HUDEP-2 (cell line): ENCODE measurements at regions not wholly inside any gene's neighbourhood (a gene's known extent, or its start where the extent isn't known, plus 50 kb on each side); places are given as distances from the start of the nearest gene placed in this dataset.

Experiments
- DNase-seq, 76 experiments: peaks; one replicate each; lab custom pipeline; 2025; ENCODE audit not compliant: unreplicated experiment in 76 of 76; lab: John Stamatoyannopoulos, UW

GRCh38 chr18:53937037-53937436, 287.4 kb downstream of the MBD2 start:
- DNase-seq = no peak

- no peak for DNase-seq
Observed at GRCh38 chr18:53935803-53936202, 288.7 kb downstream of the MBD2 start.

DNA sequence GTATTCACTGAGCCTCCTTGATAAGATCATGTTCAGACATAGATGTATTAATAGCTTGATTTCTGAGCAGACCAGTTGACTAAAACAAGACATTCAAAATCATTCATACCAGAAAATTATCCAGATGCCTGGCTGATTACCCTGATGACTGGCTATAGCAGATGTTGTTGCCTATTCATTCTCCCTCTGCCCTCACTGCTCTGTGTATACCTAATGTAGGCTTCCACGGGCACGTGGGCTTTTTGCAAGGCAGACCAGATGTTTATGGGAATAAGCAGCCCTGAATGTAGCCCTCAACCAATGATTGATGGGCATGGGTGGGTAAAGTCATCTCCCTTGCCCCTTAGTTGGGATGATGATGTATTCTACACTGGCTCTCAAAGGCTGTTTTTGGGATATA, 289.1 kb downstream of the MBD2 start:
- DNase-seq = no peak

DNA sequence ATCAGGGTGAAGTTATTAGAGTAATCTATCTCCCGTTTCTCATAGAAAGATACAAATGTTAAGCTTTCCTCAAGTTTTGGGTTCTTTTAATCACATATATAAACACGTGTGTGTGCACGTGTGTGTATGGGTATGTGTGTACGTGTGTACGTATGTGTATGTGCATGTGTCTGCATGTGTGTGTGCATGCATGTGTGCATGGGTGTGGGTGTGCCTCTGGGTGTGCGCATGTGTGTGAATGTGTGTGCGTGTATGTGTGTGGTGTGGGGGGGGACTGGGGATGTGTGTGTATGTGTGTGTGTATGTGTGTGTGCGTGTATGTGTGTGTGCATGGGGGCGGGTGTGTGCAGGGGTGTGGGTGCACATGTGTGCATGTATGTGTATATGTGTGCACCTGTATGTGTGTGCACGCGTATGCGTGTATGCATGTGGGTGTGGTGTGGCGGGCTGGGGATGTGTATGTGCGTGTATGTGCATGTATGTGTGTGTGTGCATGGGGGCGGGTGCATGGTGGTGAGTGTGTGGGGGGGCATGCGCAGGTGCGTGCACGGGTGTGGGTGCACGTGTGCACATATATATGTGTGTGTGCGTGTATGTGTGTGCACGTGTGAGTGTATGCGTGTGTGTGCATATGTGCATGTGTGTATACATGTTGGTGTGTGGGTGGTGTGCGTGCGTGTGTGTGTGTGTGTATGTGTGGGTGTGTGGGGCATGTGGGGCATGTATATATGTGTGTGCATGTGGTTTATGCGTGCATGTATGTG, 304.0 kb downstream of the MBD2 start:
- no peak for DNase-seq

GRCh38 chr18:53918091-53918490, 306.4 kb downstream of the MBD2 start:
- no peak for DNase-seq

- no peak for DNase-seq
Observed at GRCh38 chr18:53911200-53911599, 313.3 kb downstream of the MBD2 start.

GRCh38 chr18:53909668-53910067, 314.8 kb downstream of the MBD2 start:
- DNase-seq = peak in 4 of 76 experiments; percentile 1 to 11 (median 2)

DNA sequence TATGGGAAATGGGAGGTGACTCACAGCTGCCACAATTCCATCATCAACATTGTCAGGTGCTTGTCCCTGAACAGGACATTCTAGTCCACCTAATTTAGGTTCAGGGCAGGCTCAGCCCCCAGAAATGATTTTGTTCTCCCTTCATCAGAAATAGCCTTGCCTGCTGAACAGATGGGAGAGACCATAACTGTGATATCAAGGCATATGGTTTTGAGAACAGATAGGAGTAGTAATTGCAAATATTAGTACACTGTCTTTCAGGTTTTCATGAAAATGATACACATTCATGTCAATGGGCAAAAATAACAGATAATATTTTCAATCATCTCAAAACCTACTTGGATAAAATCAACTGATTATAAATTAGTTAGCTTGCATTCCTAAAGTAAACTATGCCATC, 316.5 kb downstream of the MBD2 start:
- DNase-seq = no peak

- no peak for DNase-seq
Observed at GRCh38 chr18:53906681-53907080, 317.8 kb downstream of the MBD2 start.

DNA sequence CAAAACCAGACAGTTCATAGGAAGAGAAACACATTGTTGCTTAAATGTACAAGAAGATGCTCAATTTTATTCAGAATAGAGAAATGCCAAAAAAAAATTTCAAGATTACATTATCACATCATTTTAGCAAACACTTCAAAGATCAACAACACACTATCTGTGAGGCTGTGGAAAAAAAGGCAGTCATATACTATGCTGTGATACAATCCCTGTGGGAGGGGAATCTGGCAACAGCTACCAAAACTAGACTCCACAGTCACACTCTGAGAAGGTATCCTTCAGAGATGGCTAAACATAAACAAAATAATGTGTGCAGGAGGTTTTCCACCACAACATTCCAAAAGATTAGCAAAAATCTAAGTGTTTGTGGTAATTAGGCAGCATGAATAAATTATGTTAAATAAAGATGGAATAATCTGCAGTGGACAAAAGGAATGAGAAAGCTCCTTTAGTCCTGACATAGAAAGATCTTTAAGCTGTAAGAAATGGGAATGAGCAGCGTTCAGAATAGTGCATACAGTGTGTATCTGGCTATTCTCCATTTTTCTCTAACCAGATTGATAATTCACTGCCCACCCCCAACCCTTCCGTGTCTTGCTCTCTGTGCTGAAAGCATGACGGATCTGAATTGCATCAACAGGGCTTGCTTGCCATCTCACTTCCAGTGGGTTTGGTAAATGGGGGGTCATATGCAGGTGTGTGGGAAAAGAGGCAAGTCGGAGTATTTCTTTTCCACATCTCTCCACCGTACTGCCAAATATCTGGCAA, 329.6 kb downstream of the MBD2 start:
- no peak for DNase-seq

DNA sequence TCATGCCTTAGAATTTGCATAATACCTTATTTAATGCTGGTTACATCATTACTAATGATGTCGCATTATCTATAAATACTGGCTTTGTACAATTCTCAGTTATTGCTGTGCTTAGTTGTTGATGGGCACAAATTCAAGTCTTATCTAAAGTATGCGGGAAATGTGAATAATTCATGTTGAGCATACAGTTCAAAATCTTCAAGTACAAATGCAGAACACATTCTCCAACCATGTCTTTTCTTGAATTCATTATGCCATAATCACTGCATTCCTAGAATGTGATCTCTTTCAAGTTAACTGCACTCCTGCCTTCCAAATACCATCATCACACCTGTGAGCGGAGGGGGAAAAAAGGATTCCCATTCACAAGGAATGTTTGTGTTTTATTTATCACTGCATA, 337.0 kb downstream of the MBD2 start:
- no peak for DNase-seq

- DNase-seq = no peak
Observed at GRCh38 chr18:53886058-53886457, 338.4 kb downstream of the MBD2 start.

GRCh38 chr18:53883771-53884170, 340.7 kb downstream of the MBD2 start:
- no peak for DNase-seq

GRCh38 chr18:53874103-53874502, 350.4 kb downstream of the MBD2 start:
- no peak for DNase-seq

- DNase-seq = no peak
Observed at GRCh38 chr18:53864770-53865169, 359.7 kb downstream of the MBD2 start.

DNA sequence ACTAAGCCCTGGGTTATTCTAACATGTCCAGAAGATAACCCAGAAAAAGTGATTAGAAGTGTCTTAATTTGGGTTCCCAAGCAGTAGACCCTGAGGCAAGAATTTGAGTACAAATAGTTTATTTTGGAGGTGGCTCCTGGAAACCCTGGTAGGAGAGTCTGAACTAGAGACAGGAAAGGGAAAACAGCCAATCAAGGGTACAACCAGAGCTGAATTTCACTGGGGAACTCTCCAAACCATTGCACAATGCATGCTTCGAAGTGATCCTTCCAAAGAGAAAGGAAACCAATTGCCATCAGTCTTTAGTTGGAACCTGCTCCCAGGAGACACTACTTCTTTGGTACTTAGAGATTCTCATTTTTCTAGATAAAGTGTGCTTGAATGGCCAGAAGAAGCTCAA, 361.5 kb downstream of the MBD2 start:
- no peak for DNase-seq

DNA sequence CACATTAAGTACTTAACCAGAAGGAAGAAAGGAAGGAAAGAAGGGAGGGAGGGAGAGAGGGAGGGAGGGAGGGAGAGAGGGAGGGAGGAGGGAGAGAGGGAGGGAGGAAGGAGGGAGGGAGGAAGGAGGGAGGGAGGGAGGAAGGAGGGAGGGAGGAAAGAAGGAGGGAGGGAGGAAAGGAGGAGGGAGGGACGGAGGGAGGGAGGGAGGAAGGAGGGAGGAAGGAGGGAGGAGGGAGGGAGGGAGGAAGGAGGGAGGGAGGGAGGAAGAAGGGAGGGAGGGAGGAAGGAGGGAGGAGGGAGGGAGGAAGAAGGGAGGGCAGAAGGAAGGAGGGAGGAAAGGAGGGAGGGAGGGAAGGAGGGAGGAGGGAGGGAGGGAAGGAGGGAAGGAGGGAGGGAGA, 363.3 kb downstream of the MBD2 start:
- DNase-seq = no peak

DNA sequence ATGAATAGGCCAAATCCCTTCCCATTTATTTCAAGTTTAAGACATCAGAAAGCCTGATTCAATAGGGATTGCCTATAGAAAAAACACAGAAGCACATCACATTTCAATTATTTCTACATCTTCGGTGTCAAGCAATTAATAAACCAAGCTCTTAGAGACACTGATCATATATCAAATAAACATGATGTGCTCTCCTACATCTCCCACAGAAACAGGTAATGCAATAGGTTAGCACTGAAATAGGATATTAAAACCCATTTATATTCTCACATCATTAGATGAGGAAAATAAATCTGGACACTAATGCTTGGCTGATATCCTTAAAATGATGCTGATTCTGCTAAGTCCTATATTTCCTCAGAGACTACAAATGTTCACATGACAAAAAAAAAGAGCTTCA, 364.7 kb downstream of the MBD2 start:
- no peak for DNase-seq

GRCh38 chr18:53850902-53851301, 373.6 kb downstream of the MBD2 start:
- no peak for DNase-seq

DNA sequence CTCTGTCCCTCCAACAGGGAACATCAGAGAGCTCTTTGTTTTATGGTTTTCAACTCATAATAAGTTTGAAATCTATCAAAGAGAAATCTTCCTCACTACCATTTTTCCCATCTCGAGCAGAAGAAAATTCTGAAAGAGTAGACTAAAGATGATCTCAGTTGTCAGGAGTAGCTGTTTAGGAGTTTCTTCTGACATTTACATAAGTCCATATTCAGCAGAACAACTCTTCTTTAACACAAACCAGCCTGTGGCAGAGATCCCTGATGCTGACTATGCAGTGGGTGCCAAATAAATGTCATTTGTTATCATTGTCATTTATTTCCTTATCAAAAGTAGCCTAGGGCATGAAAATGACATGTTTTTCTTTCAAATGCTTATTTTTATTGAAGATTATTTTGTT, 380.7 kb downstream of the MBD2 start:
- DNase-seq = no peak

- DNase-seq = no peak
Observed at GRCh38 chr18:53843113-53843760, 381.2 kb downstream of the MBD2 start.

GRCh38 chr18:53838746-53839145, 385.7 kb downstream of the MBD2 start:
- DNase-seq = no peak
